Kidney (tissue), 13 donors: ENCODE measurements at regions not wholly inside any gene's neighbourhood (a gene's known extent, or its start where the extent isn't known, plus 50 kb on each side); places are given as distances from the start of the nearest gene placed in this dataset.

Experiments
- DNase-seq, 5 donors: peaks; one replicate each; pipeline ENCODE4 v3.0.0-alpha.2; 2013 to 2020
- FAIRE-seq: peaks from 2 replicates; lab custom pipeline; 2012; peaks lifted over from hg19 to GRCh38; lab: Jason Lieb, UNC
- H3K27ac ChIP-seq, 2 donors: one replicate each; pipeline ENCODE4 v1.7.0; 2013; ENCODE audit warnings: low read depth in 2 of 2, low read length in 2 of 2, inconsistent platforms in 1 of 2
- H3K27me3 ChIP-seq: one replicate; pipeline ENCODE4 v1.7.1; 2013; ENCODE audit warnings: low read length, inconsistent platforms; ENCODE audit not compliant: control insufficient read depth, insufficient read depth
- H3K36me3 ChIP-seq, 3 donors: one replicate each; pipeline versions ENCODE4 v1.7.0 to v1.7.1; 2013; ENCODE audit warnings: low read length in 3 of 3, control low read depth in 1 of 3, inconsistent platforms in 1 of 3; ENCODE audit not compliant: insufficient read depth in 3 of 3, control insufficient read depth in 2 of 3
- H3K4me1 ChIP-seq, 3 donors: one replicate each; pipeline versions ENCODE4 v1.7.0 to v1.7.1; 2013; ENCODE audit warnings: low read length in 3 of 3, inconsistent platforms in 1 of 3, low read depth in 1 of 3; ENCODE audit not compliant: control insufficient read depth in 2 of 3, insufficient read depth in 2 of 3
- H3K4me3 ChIP-seq, 3 donors: one replicate each; pipeline versions ENCODE4 v1.7.0 to v1.8.1; 2013; ENCODE audit warnings: low read length in 3 of 3, control low read depth in 1 of 3, inconsistent platforms in 1 of 3
- H3K9ac ChIP-seq, 3 donors: one replicate each; pipeline versions ENCODE4 v1.7.0 to v1.7.1; 2013; ENCODE audit warnings: low read length in 3 of 3, control low read depth in 1 of 3, inconsistent platforms in 1 of 3
- H3K9me3 ChIP-seq, 3 donors: one replicate each; pipeline versions ENCODE4 v1.7.0 to v1.7.1; 2013; ENCODE audit warnings: low read length in 3 of 3, control low read depth in 1 of 3, inconsistent platforms in 1 of 3; ENCODE audit not compliant: control insufficient read depth in 2 of 3, insufficient read depth in 1 of 3
- intact Hi-C: fragments of 100-400 bp; cut with DNase I; formaldehyde crosslinking; loops from one replicate; pipeline ENCODE4 v1.11.1; 2022
- TF ChIP-seq, protein P1 (sequence below): IDR thresholded peaks from 3 replicates; pipeline ENCODE4 v1.5.1; 2012; ENCODE audit warnings: mild to moderate bottlenecking, moderate library complexity, borderline replicate concordance; ENCODE audit not compliant: insufficient read depth; ENCODE audit errors: extremely low read depth
- donor health status: control.
- donor health status: control.
- donor health status: control.
- donor health status: control.
- donor health status: control.
- donor health status: DM: yes; HTN: yes; CAD: no.
- donor health status: Normal renal cell carcinoma (clear cell type).

DNA sequence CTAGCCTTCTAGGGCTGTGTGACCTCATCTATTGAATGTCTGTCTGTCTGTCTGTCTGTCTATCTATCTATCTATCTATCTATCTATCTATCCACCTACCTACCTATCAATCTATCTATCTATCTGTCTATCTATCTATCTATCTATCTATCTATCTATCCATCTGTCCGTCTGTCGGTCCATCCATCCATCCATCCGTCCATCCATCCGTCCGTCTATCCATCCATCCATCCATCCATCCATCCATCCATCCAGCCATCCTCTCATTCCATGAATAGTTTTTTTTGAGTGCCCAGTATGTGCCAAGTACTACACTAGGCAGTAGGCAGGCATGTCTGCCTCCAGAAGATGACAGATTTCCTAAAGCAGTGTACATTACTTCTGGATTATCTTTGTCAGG is 122.5 kb downstream of the FOXB1 start:
- H3K27me3 ChIP-seq = no peaks in the 10 kb centered on the region
- H3K27ac ChIP-seq = no peak overlapping the region
- H3K4me1 ChIP-seq = no peaks in the 10 kb centered on the region
- no peak overlapping the region for H3K9ac ChIP-seq
- H3K4me3 ChIP-seq = no peak overlapping the region
- TF ChIP-seq, protein P1, sequence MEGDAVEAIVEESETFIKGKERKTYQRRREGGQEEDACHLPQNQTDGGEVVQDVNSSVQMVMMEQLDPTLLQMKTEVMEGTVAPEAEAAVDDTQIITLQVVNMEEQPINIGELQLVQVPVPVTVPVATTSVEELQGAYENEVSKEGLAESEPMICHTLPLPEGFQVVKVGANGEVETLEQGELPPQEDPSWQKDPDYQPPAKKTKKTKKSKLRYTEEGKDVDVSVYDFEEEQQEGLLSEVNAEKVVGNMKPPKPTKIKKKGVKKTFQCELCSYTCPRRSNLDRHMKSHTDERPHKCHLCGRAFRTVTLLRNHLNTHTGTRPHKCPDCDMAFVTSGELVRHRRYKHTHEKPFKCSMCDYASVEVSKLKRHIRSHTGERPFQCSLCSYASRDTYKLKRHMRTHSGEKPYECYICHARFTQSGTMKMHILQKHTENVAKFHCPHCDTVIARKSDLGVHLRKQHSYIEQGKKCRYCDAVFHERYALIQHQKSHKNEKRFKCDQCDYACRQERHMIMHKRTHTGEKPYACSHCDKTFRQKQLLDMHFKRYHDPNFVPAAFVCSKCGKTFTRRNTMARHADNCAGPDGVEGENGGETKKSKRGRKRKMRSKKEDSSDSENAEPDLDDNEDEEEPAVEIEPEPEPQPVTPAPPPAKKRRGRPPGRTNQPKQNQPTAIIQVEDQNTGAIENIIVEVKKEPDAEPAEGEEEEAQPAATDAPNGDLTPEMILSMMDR = no peak
- DNase-seq (no peak), FAIRE-seq (no peak)
- intact Hi-C loops = no loop called here
- H3K9me3 ChIP-seq = no peaks in the 10 kb centered on the region
- no peaks in the 10 kb centered on the region for H3K36me3 ChIP-seq

DNA sequence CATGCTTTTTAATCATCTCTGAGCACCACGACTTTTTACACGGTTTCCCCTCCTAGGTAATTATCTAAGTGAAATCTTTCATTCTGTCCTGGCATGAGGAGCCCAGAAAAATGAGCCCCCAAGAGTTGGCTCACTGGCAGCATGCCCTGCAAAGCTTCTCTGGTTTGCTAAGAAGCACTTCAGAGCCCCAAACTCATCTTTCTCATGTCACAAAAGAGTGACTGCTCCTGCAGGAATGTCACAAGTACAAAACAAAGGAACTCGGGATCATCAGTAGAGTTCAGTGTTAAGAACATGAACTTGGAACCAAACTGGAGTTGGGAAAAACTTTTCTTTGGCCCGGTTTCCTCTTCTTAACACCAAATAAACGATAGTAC is 123.9 kb downstream of the FOXB1 start:
- Histone ChIP-seq H3K9ac (peak overlapping the region; percentile 68 to 86 (median 75)), H3K9me3 (no peaks in the 10 kb centered on the region), H3K4me3 (peak overlapping the region; percentile 66 to 94 (median 78)), H3K36me3 (no peaks in the 10 kb centered on the region), H3K27me3 (no peaks in the 10 kb centered on the region), H3K27ac (peak overlapping the region in 1 of 2 donors; percentile 54), H3K4me1 (no peaks in the 10 kb centered on the region)
- no peak for FAIRE-seq
- DNase-seq = peak in 1 of 5 donors; percentile 18
- TF ChIP-seq, protein P1 = no peak
- intact Hi-C loops = no loop called here

DNA sequence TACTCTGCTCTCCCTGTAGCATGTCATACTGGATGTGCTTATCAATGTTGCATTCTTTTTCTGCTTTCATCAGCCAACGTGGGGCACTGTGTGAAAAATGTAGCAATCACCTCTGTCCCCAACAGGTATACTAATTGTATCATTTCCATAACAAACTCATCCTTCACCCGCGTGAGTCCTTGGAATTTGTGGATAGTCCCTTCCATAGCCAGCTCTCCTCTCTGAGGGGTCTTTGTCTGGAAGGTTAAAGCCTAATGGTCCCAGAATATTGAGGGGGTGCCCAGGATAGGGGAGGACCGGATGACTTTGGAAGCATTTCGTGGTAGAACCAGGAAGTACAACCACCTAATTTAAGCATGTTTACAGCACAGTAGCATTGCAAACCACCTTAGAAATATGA is 124.6 kb downstream of the FOXB1 start:
- H3K4me3 ChIP-seq = no peak overlapping the region
- H3K4me1 ChIP-seq = no peaks in the 10 kb centered on the region
- TF ChIP-seq, protein P1 = no peak
- intact Hi-C loops = no loop called here
- H3K9ac ChIP-seq = no peak overlapping the region
- FAIRE-seq = no peak
- DNase-seq = no peak
- no peaks in the 10 kb centered on the region for H3K27me3 ChIP-seq
- no peaks in the 10 kb centered on the region for H3K36me3 ChIP-seq
- no peak overlapping the region for H3K27ac ChIP-seq
- H3K9me3 ChIP-seq = no peaks in the 10 kb centered on the region

DNA sequence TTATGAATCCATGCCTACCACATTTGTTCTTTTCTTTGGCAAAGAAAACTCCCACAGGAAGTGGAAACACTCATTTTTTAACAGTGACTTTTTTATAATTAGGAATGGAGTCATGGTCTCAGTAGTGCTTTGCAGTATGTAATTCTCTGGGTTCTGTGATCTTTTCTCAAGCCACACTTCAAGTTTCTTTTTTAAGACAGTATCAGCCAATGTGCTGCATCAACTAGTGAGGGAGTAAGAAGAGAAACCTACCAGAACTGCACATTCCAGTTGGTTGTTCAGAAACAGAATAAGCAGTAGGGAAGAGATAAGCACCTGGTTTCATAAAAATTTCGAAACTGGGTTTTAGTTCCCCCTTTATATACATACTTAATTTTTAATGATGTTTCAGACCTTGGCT is 126.3 kb downstream of the FOXB1 start:
- TF ChIP-seq, protein P1 = no peak
- H3K36me3 ChIP-seq = no peaks in the 10 kb centered on the region
- DNase-seq (no peak), FAIRE-seq (no peak)
- no peak overlapping the region for H3K4me3 ChIP-seq
- intact Hi-C loops = no loop called here
- H3K27me3 ChIP-seq = no peaks in the 10 kb centered on the region
- no peak overlapping the region for H3K27ac ChIP-seq
- no peaks in the 10 kb centered on the region for H3K4me1 ChIP-seq
- H3K9ac ChIP-seq = no peak overlapping the region
- no peaks in the 10 kb centered on the region for H3K9me3 ChIP-seq
